Astrocyte of the hippocampus (primary cell): ENCODE measurements at regions not wholly inside any gene's neighbourhood (a gene's known extent, or its start where the extent isn't known, plus 50 kb on each side); places are given as distances from the start of the nearest gene placed in this dataset.
"Not testable (repeated sequence)": the region's sequence is repeated elsewhere in the genome, so short reads cannot be mapped to it uniquely, and the experiment has no call there.

Experiments used
- DNase-seq: peaks from one replicate; pipeline ENCODE4 v3.0.0; 2011; ENCODE audit warnings: low read depth, low spot score

- peak; percentile 61 for DNase-seq
Measured at GRCh38 chr7:6882321-6882721, 56.2 kb upstream of the CCZ1B start.

DNA sequence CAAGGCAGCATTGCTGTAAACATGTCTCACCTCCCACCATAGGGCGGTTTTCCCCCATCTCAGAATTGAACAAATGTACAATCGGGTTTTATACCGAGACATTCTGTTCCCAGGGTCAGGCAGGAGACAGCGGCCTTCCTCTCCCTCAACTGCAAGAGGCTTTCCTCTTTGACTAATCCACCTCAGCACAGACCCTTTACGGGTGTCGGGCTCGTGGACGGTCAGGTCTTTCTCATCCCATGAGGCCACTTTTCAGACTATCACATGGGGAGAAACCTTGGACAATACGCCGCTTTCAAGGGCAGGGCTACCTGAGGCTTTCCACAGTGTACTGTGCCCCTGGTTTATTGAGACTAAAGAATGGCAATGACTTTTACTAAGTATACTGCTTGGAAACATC, 57.7 kb upstream of the CCZ1B start:
- DNase-seq: not testable (repeated sequence)

GRCh38 chr7:6886198-6886597, 60.1 kb upstream of the CCZ1B start:
- no peak for DNase-seq

- DNase-seq: not testable (repeated sequence)
Measured at GRCh38 chr7:6888267-6889045, 62.4 kb upstream of the CCZ1B start.

- no peak for DNase-seq
Measured at GRCh38 chr7:6889252-6889812, 63.3 kb upstream of the CCZ1B start.

- not testable (repeated sequence) for DNase-seq
Measured at GRCh38 chr7:6902097-6902518, 76.0 kb upstream of the CCZ1B start.

GRCh38 chr7:6903289-6903688, 77.2 kb upstream of the CCZ1B start:
- DNase-seq: not testable (repeated sequence)

- not testable (repeated sequence) for DNase-seq
Measured at GRCh38 chr7:6903792-6904191, 77.7 kb upstream of the CCZ1B start.

- no peak for DNase-seq
Measured at GRCh38 chr7:6917258-6917657, 91.2 kb upstream of the CCZ1B start.

GRCh38 chr7:6919169-6919568, 93.1 kb upstream of the CCZ1B start:
- DNase-seq: not testable (repeated sequence)

- not testable (repeated sequence) for DNase-seq
Measured at GRCh38 chr7:6924523-6924922, 98.4 kb upstream of the CCZ1B start.

GRCh38 chr7:6926193-6927174, 100.4 kb upstream of the CCZ1B start:
- DNase-seq: not testable (repeated sequence)

DNA sequence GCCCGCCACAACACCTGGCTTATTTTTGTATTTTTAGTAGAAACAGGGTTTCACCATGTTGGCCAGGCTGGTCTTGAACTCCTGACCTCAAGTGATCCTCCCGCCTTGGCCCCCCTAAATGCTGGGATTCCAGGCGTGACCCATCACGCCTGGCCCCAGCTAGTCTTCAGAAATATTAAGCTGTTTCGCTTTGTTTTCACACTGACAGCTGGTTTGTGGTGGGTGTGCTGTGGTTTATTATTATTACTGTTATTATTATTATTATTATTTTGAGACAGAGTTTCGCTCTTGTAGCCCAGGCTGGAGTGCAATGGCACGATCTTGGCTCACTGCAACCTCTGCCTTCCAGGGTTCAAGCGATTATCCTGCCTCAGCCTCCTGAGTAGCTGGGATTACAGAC, 101.6 kb upstream of the CCZ1B start:
- not testable (repeated sequence) for DNase-seq

- DNase-seq: not testable (repeated sequence)
Measured at GRCh38 chr7:6929588-6929987, 103.5 kb upstream of the CCZ1B start.

DNA sequence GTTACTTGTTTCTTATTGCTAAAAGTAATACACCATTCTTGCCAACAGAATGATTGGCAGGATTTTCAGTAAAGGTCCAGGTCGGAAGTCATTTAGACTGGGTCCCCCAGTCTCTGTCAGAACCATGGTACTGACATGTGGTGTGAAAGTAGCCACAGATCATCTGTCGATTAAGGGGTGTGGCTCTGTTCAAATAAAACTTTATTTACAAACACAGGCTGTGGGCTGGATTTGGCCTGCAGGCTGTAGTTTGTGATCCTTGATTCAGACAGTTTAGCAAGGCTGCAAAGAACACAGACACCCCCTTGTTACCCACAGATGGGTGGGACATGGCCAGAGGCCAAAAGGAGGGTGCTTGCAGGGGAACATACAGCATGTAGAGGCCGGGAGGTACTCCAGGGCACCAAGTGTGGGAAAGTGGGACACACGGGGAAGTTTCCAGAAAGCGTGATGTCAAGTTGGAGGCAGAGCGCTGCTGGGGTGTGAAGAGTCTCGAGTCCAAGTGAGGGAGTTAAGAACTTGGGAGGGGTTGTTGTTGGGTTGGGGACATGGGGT, 104.1 kb upstream of the CCZ1B start:
- DNase-seq: not testable (repeated sequence)

DNA sequence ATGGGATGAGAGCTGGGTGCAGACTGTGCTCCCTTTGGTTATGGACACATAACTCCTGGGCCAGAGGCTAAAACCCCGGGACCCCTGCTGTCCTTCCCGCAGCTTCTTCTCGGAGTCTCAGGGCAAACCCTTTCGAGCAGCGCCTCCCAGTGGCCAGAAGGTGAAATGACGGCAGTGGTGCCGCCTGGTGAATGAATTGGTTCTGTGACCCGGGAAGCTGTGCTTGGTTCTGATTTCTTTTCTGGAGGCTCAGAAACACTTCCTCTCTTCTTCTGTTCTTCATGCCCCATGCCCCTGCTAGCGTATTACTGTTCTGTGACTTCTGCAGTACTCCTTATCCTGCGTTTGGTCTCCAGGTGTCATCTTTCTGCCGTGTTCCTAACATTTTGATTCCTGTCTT, 104.7 kb upstream of the CCZ1B start:
- DNase-seq: not testable (repeated sequence)

DNA sequence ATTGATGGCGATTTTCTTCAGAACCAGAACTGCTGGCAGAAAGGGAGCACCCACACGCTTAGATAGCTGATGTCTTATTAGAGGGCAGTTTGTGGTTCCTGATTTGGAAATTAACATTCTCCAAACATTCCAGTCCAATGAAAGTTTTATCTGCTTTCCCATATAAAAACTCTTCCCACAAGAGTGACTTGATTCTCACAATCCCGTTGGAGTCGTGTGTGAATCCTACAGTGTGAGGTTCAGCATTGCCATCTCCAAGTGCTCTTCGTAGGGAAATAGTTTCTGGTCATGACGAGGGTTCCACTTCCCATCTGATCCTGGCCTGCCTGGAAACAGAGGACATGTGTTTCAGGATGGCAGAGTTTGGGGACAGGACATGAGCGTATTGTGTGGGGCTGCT, 105.4 kb upstream of the CCZ1B start:
- not testable (repeated sequence) for DNase-seq

DNA sequence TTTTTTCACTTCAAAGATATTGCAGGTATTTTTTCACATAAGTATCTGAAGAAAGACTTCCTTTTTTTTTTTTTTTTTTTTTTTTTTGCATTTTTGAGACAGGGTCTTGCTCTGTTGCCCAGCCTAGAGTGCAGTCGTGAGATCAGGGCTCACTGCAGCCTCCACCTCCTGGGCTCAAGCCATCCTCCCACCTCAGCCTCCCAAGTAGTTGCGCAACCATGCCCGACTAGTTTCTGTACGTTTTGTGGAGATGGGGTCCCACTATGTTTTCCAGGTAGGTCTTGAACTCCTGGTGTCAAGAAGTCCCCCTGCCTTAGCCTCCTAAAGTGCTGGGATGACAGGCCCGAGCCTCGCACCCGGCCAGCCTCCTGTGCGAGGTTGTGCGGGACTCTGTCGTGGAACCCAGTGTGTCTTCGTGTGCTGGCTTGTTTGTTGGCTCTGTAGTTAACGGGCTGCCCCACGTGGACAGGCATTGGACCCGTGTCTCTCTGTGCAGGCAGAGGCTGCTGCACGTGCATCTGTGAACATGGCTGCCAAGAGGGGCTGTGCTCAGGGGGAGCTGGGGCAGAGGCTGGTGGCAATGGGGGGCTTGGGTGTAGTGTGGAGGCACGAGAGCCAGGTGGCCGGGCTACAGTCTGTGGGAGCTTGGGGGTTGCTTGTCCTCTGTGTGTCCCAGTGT, 108.0 kb upstream of the CCZ1B start:
- not testable (repeated sequence) for DNase-seq

DNA sequence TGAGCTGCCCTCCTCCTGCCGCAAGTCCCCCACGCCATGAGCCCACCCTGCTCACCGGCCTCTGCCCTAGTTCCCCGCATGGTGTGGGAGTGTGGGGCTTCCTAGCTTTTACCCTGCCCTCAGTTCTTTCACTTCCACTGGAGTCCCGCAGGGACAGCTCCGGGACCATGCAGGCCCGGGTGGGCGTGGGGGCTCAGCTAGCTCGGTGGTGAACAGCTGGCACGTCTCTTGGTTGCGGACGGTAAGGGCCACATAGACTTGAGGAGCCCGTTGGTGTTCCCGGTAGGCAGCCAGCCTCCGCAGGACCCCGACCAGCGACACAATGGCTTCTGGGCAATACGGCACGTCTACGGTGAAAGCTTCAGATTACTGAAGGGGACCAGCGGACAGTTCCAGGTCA, 108.9 kb upstream of the CCZ1B start:
- DNase-seq: no peak

GRCh38 chr7:6936626-6937025, 110.6 kb upstream of the CCZ1B start:
- DNase-seq: not testable (repeated sequence)

DNA sequence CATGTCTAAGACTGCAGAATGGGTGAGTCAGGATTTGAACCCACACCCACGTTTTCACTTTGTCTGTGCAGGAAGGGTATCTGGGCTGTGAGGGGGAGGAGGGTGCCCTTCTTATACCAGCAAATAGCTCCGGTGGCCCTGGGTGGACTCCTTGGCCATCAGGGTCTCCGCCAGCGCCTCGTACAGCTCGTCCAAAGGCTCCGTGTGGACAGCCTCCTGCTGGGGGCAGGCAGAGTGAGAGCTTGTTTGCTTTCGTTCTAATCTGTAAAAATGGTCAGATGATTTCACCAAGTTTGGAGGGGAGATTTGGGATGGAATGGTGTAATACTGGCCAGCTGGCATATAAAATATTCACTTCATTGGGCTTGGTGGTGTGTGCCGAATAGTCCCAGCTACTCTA, 111.7 kb upstream of the CCZ1B start:
- DNase-seq: not testable (repeated sequence)
